RWPE2 (cell line): ENCODE measurements at regions not wholly inside any gene's neighbourhood (a gene's known extent, or its start where the extent isn't known, plus 50 kb on each side); places are given as distances from the start of the nearest gene placed in this dataset.
A peak's percentile ranks its signal among the peaks of the same experiment; 100 is the strongest.

Experiments used
- ATAC-seq: fragments of 200-7000 bp; cut with Tn5 transposase; 3 replicates; pipeline ENCODE4 v1.9.1; 2021; ENCODE audit warnings: low read depth
- DNase-seq: peaks from one replicate; pipeline ENCODE4 v3.0.0-alpha.2; 2020; ENCODE audit warnings: low spot score
- H3K27ac ChIP-seq: fragments of 450-650 bp; 2 replicates; pipeline ENCODE4 v1.5.1; 2017; ENCODE audit warnings: mild to moderate bottlenecking; ENCODE audit not compliant: poor library complexity, severe bottlenecking
- H3K27me3 ChIP-seq: fragments of 250-450 bp; sonication (Bioruptor Pico); 2 replicates; pipeline ENCODE4 v1.5.1; 2021; ENCODE audit warnings: mild to moderate bottlenecking, moderate library complexity; ENCODE audit not compliant: insufficient read depth, poor library complexity, severe bottlenecking
- H3K36me3 ChIP-seq: fragments of 250-450 bp; sonication (Bioruptor Pico); 2 replicates; pipeline ENCODE4 v1.5.1; 2020; ENCODE audit warnings: low read depth, mild to moderate bottlenecking, moderate library complexity
- H3K4me1 ChIP-seq: fragments of 250-450 bp; sonication (Bioruptor Pico); 2 replicates; pipeline ENCODE4 v1.5.1; 2021; ENCODE audit warnings: mild to moderate bottlenecking, moderate library complexity; ENCODE audit not compliant: insufficient read depth, poor library complexity, severe bottlenecking
- H3K4me3 ChIP-seq: fragments of 250-450 bp; sonication (Bioruptor Pico); 2 replicates; pipeline ENCODE4 v1.5.1; 2021; ENCODE audit warnings: mild to moderate bottlenecking, moderate library complexity; ENCODE audit not compliant: severe bottlenecking
- H3K9me3 ChIP-seq: fragments of 250-450 bp; sonication (Bioruptor Pico); 2 replicates; pipeline ENCODE4 v1.5.1; 2021; ENCODE audit warnings: mild to moderate bottlenecking, moderate library complexity; ENCODE audit not compliant: severe bottlenecking
- CTCF ChIP-seq: fragments of 450-650 bp; IDR thresholded peaks from one replicate; pipeline ENCODE4 v1.5.1; 2017; ENCODE audit warnings: mild to moderate bottlenecking, moderate library complexity; ENCODE audit not compliant: poor library complexity, severe bottlenecking

- DNase-seq (no peak), ATAC-seq (no peak)
- no peaks in the 10 kb centered on the region for H3K9me3 ChIP-seq
- no peak overlapping the region for H3K27ac ChIP-seq
- no peak for TF ChIP-seq CTCF
- H3K4me3 ChIP-seq = no peak overlapping the region
- no peaks in the 10 kb centered on the region for H3K36me3 ChIP-seq
- no peaks in the 10 kb centered on the region for H3K27me3 ChIP-seq
- H3K4me1 ChIP-seq = no peaks in the 10 kb centered on the region
Measured at GRCh38 chr11:97574976-97575665, 1185.3 kb downstream of the JRKL start.

GRCh38 chr11:97607291-97608000 lies 1217.6 kb downstream of the JRKL start:
- no peaks in the 10 kb centered on the region for H3K9me3 ChIP-seq
- DNase-seq (no peak), ATAC-seq (no peak)
- no peaks in the 10 kb centered on the region for H3K4me1 ChIP-seq
- no peak for TF ChIP-seq CTCF
- no peaks in the 10 kb centered on the region for H3K36me3 ChIP-seq
- H3K27ac ChIP-seq = no peak overlapping the region
- H3K27me3 ChIP-seq = peaks cover 13% of the 10 kb centered on the region
- no peak overlapping the region for H3K4me3 ChIP-seq

DNA sequence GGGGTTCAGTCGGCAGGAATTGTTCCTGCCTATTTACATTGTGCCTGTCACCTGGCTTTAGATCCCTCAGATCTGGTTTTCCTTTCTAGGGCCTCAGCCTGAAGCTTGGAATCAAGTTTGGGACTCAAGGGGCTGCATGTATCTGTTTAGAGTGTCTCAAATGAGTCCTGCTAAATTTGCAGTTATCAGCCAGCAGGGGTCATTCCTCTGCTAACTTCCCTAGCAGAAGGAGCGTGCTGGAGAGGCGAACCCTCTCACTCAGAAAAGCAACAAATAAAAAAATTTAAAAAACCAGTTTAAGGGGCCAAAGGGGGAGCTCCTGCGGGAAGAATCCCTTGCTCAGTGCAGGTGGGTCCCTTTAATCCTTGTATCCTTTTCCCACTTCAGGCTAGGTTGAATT lies 1220.2 kb downstream of the JRKL start:
- ATAC-seq (peak; percentile 42; the same call in 1 of the 3 replicates), DNase-seq (no peak)
- Histone ChIP-seq H3K27ac (no peak overlapping the region), H3K36me3 (no peaks in the 10 kb centered on the region), H3K4me1 (no peaks in the 10 kb centered on the region), H3K27me3 (peaks cover 3% of the 10 kb centered on the region), H3K4me3 (no peak overlapping the region), H3K9me3 (no peaks in the 10 kb centered on the region)
- TF ChIP-seq CTCF = peak; percentile 28

DNA sequence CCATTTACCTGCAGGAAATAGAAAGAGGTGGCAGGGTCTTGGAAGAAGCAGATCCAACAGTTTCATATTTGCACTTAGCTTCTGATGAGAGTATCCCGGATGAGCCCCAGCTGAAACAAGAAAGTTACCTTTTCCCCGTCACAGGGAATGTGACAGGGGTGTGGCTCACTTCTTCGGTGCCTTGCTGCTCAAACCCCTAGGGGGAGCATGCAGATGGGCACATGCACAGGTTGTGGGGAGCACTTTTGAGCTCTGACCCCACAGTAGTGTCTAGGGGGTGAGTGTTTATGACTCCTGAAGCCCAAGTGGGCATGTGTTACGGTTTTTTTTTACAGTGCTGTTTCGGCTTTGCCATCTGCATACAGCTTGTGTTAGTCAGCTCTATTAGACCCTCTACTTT lies 1221.0 kb downstream of the JRKL start:
- no peaks in the 10 kb centered on the region for H3K9me3 ChIP-seq
- no peak overlapping the region for H3K27ac ChIP-seq
- no peaks in the 10 kb centered on the region for H3K4me1 ChIP-seq
- H3K4me3 ChIP-seq = no peak overlapping the region
- no peak for DNase-seq
- peaks cover 3% of the 10 kb centered on the region for H3K27me3 ChIP-seq
- no peak for ATAC-seq
- H3K36me3 ChIP-seq = no peaks in the 10 kb centered on the region
- no peak for TF ChIP-seq CTCF

DNA sequence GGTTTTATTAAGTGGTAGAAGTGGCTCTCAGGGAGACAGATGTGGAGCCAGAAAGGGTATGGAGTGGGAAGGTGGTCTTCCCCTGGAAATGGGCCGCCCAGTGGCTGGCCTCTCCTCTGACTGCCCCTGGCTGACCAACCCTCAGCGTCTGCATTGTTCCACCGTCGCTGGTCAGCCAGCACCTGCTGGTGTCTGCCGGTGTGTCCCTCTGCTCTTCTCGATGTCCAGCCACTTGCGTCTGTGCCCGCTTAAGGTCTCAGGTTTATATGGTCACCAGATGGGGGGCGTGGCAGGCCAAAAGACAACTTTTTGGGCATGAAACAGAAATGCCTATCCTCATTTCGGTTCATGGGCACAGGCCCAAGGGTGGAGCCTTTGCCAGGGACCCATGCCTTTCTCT lies 1221.5 kb downstream of the JRKL start:
- Histone ChIP-seq H3K27ac (no peak overlapping the region), H3K27me3 (peaks cover 3% of the 10 kb centered on the region), H3K36me3 (no peaks in the 10 kb centered on the region), H3K4me1 (no peaks in the 10 kb centered on the region), H3K9me3 (no peaks in the 10 kb centered on the region), H3K4me3 (no peak overlapping the region)
- ATAC-seq = no peak
- no peak for DNase-seq
- no peak for TF ChIP-seq CTCF
